ENCODE measurements at regions not wholly inside any gene's neighbourhood (a gene's known extent, or its start where the extent isn't known, plus 50 kb on each side); places are given as distances from the start of the nearest gene placed in this dataset.

GRCh38 chr9:115210699-115211098 is 92.7 kb upstream of the TNC start:
- no peak for FAIRE-seq

GRCh38 chr9:115211413-115212124 is 93.6 kb upstream of the TNC start:
- no peak for FAIRE-seq

- FAIRE-seq: no peak
Observed at GRCh38 chr9:115212125-115212605, 94.2 kb upstream of the TNC start.

GRCh38 chr9:115212832-115213231 is 94.9 kb upstream of the TNC start:
- FAIRE-seq: no peak

- FAIRE-seq: peak; percentile 82
Observed at GRCh38 chr9:115213818-115214334, 95.9 kb upstream of the TNC start.

GRCh38 chr9:115216873-115217272 is 98.9 kb upstream of the TNC start:
- FAIRE-seq: no peak

- FAIRE-seq: no peak
Observed at GRCh38 chr9:115220319-115221005, 102.5 kb upstream of the TNC start.

- FAIRE-seq: no peak
Observed at GRCh38 chr9:115223471-115223870, 105.5 kb upstream of the TNC start.

GRCh38 chr9:115225459-115226116 is 107.6 kb upstream of the TNC start:
- FAIRE-seq: no peak

GRCh38 chr9:115226152-115226551 is 108.2 kb upstream of the TNC start:
- FAIRE-seq: no peak

- no peak for FAIRE-seq
Observed at GRCh38 chr9:115229496-115229895, 111.5 kb upstream of the TNC start.

- FAIRE-seq: no peak
Observed at GRCh38 chr9:115230924-115231515, 113.1 kb upstream of the TNC start.

GRCh38 chr9:115232181-115232774 is 114.3 kb upstream of the TNC start:
- no peak for FAIRE-seq

GRCh38 chr9:115234094-115234493 is 116.1 kb upstream of the TNC start:
- FAIRE-seq: no peak

GRCh38 chr9:115235221-115235620 is 117.3 kb upstream of the TNC start:
- no peak for FAIRE-seq

- FAIRE-seq: no peak
Observed at GRCh38 chr9:115237385-115237998, 119.5 kb upstream of the TNC start.

- FAIRE-seq: no peak
Observed at GRCh38 chr9:115240676-115241075, 122.7 kb upstream of the TNC start.

- no peak for FAIRE-seq
Observed at GRCh38 chr9:115241641-115242040, 123.7 kb upstream of the TNC start.

- FAIRE-seq: no peak
Observed at GRCh38 chr9:115249488-115249887, 131.5 kb upstream of the TNC start.

GRCh38 chr9:115250621-115251032 is 132.7 kb upstream of the TNC start:
- no peak for FAIRE-seq

GRCh38 chr9:115254287-115255180 is 136.6 kb upstream of the TNC start:
- no peak for FAIRE-seq

Data from islet of Langerhans (tissue), 1 donor.